Panc1 (cell line): ENCODE measurements at regions not wholly inside any gene's neighbourhood (a gene's known extent, or its start where the extent isn't known, plus 50 kb on each side); places are given as distances from the start of the nearest gene placed in this dataset.

Source experiments
- POLR2AphosphoS5 ChIP-seq: IDR thresholded peaks from 2 replicates; pipeline ENCODE4 v1.6.1; 2012; ENCODE audit warnings: mild to moderate bottlenecking, low read depth, low read length, moderate library complexity
- TF ChIP-seq, protein P1 (sequence below): fragments of 450-650 bp; IDR thresholded peaks from 2 replicates; pipeline ENCODE4 v1.5.1; 2017; ENCODE audit warnings: mild to moderate bottlenecking
- TF ChIP-seq, protein P2 (sequence below), 2 experiments: IDR thresholded peaks; 2 replicates each; pipeline ENCODE4 v1.6.1; 2011 to 2012; ENCODE audit warnings: low read depth in 2 of 2, control low read depth in 1 of 2, low read length in 1 of 2, mild to moderate bottlenecking in 1 of 2, moderate library complexity in 1 of 2; ENCODE audit not compliant: insufficient read depth in 1 of 2

DNA sequence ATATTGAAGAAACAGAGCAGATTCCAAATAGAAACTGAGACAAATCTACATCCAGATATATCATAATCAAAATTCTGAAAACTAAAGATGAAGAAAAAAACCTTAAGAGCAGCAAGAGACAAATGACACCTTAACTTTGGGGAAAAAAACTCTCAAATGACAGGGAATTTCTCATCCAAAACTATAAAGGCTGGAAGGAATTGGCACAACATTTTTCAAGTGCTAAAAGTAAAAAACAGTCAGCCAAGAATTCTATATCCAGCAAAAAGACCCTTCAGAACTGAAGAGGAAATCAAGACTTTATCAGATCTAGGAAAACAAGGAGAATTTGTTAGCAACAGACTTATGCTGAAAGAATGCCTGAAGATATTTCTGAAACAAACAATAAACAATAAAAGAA lies 90.3 kb upstream of the RASSF8 start:
- TF ChIP-seq, protein P1, sequence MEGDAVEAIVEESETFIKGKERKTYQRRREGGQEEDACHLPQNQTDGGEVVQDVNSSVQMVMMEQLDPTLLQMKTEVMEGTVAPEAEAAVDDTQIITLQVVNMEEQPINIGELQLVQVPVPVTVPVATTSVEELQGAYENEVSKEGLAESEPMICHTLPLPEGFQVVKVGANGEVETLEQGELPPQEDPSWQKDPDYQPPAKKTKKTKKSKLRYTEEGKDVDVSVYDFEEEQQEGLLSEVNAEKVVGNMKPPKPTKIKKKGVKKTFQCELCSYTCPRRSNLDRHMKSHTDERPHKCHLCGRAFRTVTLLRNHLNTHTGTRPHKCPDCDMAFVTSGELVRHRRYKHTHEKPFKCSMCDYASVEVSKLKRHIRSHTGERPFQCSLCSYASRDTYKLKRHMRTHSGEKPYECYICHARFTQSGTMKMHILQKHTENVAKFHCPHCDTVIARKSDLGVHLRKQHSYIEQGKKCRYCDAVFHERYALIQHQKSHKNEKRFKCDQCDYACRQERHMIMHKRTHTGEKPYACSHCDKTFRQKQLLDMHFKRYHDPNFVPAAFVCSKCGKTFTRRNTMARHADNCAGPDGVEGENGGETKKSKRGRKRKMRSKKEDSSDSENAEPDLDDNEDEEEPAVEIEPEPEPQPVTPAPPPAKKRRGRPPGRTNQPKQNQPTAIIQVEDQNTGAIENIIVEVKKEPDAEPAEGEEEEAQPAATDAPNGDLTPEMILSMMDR, result no peak
- TF ChIP-seq, protein P2, sequence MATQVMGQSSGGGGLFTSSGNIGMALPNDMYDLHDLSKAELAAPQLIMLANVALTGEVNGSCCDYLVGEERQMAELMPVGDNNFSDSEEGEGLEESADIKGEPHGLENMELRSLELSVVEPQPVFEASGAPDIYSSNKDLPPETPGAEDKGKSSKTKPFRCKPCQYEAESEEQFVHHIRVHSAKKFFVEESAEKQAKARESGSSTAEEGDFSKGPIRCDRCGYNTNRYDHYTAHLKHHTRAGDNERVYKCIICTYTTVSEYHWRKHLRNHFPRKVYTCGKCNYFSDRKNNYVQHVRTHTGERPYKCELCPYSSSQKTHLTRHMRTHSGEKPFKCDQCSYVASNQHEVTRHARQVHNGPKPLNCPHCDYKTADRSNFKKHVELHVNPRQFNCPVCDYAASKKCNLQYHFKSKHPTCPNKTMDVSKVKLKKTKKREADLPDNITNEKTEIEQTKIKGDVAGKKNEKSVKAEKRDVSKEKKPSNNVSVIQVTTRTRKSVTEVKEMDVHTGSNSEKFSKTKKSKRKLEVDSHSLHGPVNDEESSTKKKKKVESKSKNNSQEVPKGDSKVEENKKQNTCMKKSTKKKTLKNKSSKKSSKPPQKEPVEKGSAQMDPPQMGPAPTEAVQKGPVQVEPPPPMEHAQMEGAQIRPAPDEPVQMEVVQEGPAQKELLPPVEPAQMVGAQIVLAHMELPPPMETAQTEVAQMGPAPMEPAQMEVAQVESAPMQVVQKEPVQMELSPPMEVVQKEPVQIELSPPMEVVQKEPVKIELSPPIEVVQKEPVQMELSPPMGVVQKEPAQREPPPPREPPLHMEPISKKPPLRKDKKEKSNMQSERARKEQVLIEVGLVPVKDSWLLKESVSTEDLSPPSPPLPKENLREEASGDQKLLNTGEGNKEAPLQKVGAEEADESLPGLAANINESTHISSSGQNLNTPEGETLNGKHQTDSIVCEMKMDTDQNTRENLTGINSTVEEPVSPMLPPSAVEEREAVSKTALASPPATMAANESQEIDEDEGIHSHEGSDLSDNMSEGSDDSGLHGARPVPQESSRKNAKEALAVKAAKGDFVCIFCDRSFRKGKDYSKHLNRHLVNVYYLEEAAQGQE (IDR thresholded peaks at IDR 0.05; ENCODE audit: insufficient read depth in 1 of 2, low read depth in 2 of 2, low read length in 1 of 2), result no peak
- TF ChIP-seq POLR2AphosphoS5, result no peak
